ENCODE measurements at regions not wholly inside any gene's neighbourhood (a gene's known extent, or its start where the extent isn't known, plus 50 kb on each side); places are given as distances from the start of the nearest gene placed in this dataset.

- no peak for DNase-seq (ENCODE audit: low read depth)
Observed at GRCh38 chr21:38984568-38984967, 178.8 kb downstream of the ETS2 start.

GRCh38 chr21:38983560-38983959 lies 177.8 kb downstream of the ETS2 start:
- no peak for DNase-seq (ENCODE audit: low read depth)

GRCh38 chr21:38982804-38983203 lies 177.1 kb downstream of the ETS2 start:
- DNase-seq (ENCODE audit: low read depth), result no peak

GRCh38 chr21:38982096-38982495 lies 176.4 kb downstream of the ETS2 start:
- no peak for DNase-seq (ENCODE audit: low read depth)

- no peak for DNase-seq (ENCODE audit: low read depth)
Observed at GRCh38 chr21:38980416-38981313, 174.9 kb downstream of the ETS2 start.

- no peak for DNase-seq (ENCODE audit: low read depth)
Observed at GRCh38 chr21:38979271-38980121, 173.8 kb downstream of the ETS2 start.

- DNase-seq (ENCODE audit: low read depth), result no peak
Observed at GRCh38 chr21:38976900-38977299, 171.2 kb downstream of the ETS2 start.

GRCh38 chr21:38973552-38973951 lies 167.8 kb downstream of the ETS2 start:
- DNase-seq (ENCODE audit: low read depth), result no peak

- no peak for DNase-seq (ENCODE audit: low read depth)
Observed at GRCh38 chr21:38972078-38972477, 166.3 kb downstream of the ETS2 start.

GRCh38 chr21:38970765-38971164 lies 165.0 kb downstream of the ETS2 start:
- no peak for DNase-seq (ENCODE audit: low read depth)

GRCh38 chr21:38968887-38969543 lies 163.3 kb downstream of the ETS2 start:
- no peak for DNase-seq (ENCODE audit: low read depth)

- no peak for DNase-seq (ENCODE audit: low read depth)
Observed at GRCh38 chr21:38965910-38966504, 160.3 kb downstream of the ETS2 start.

GRCh38 chr21:38965241-38965640 lies 159.5 kb downstream of the ETS2 start:
- no peak for DNase-seq (ENCODE audit: low read depth)

- no peak for DNase-seq (ENCODE audit: low read depth)
Observed at GRCh38 chr21:38963006-38963405, 157.3 kb downstream of the ETS2 start.

GRCh38 chr21:38960251-38960650 lies 154.5 kb downstream of the ETS2 start:
- DNase-seq (ENCODE audit: low read depth), result no peak

- DNase-seq (ENCODE audit: low read depth), result no peak
Observed at GRCh38 chr21:38959692-38960061, 153.9 kb downstream of the ETS2 start.

GRCh38 chr21:38958940-38959691 lies 153.4 kb downstream of the ETS2 start:
- DNase-seq (ENCODE audit: low read depth), result peak; percentile 55

GRCh38 chr21:38958323-38958705 lies 152.6 kb downstream of the ETS2 start:
- DNase-seq (ENCODE audit: low read depth), result no peak

- no peak for DNase-seq (ENCODE audit: low read depth)
Observed at GRCh38 chr21:38957575-38958322, 152.0 kb downstream of the ETS2 start.

GRCh38 chr21:38956856-38957571 lies 151.3 kb downstream of the ETS2 start:
- no peak for DNase-seq (ENCODE audit: low read depth)

All from stromal cell of bone marrow (primary cell).